SK-N-MC (cell line): ENCODE measurements at regions not wholly inside any gene's neighbourhood (a gene's known extent, or its start where the extent isn't known, plus 50 kb on each side); places are given as distances from the start of the nearest gene placed in this dataset.
"Not testable (repeated sequence)": the region's sequence is repeated elsewhere in the genome, so short reads cannot be mapped to it uniquely, and the experiment has no call there.

Source experiments
- DNase-seq: peaks from one replicate; pipeline ENCODE4 v3.0.0-alpha.2; 2011; ENCODE audit warnings: low read depth, low spot score
- H3K27ac ChIP-seq: fragments of 200-600 bp; sonication (generic); 2 replicates; pipeline ENCODE4 v1.5.1; 2016; ENCODE audit warnings: mixed run types
- H3K36me3 ChIP-seq: fragments of 200-600 bp; sonication (generic); 2 replicates; pipeline ENCODE4 v1.6.1; 2017; ENCODE audit warnings: antibody characterized with exemption, low read length, mixed read lengths; ENCODE audit not compliant: insufficient read depth
- H3K4me3 ChIP-seq: fragments of 200-600 bp; sonication (generic); 2 replicates; pipeline ENCODE4 v1.5.1; 2016
- H3K9ac ChIP-seq: fragments of 200-600 bp; sonication (generic); 2 replicates; pipeline ENCODE4 v1.8.0; 2017; ENCODE audit warnings: mixed run types, mixed read lengths; ENCODE audit not compliant: insufficient read length
- H3K9me3 ChIP-seq: fragments of 200-600 bp; sonication (generic); 2 replicates; pipeline ENCODE4 v1.6.1; 2017; ENCODE audit warnings: low read depth, mild to moderate bottlenecking, antibody characterized with exemption, low read length, moderate library complexity, mixed read lengths
- EZH2 ChIP-seq: fragments of 200-600 bp; sonication (generic); IDR thresholded peaks from one replicate; pipeline ENCODE4 v1.6.1; 2017; ENCODE audit warnings: antibody characterized with exemption
- FOXP2 ChIP-seq: optimal IDR thresholded peaks from 2 replicates; pipeline ENCODE3; 2011; ENCODE audit warnings: mild to moderate bottlenecking, moderate library complexity; ENCODE audit not compliant: insufficient read depth; ENCODE audit errors: extremely low read length, control extremely low read depth
- POLR2AphosphoS5 ChIP-seq: IDR thresholded peaks from 2 replicates; pipeline ENCODE4 v1.6.1; 2012; ENCODE audit warnings: mild to moderate bottlenecking, low read depth, low read length, borderline replicate concordance

GRCh38 chr10:31683682-31684081 lies 244.9 kb downstream of the ARHGAP12 start:
- Histone ChIP-seq H3K4me3 (no peak overlapping the region), H3K27ac (no peak overlapping the region), H3K9ac (no peak overlapping the region), H3K36me3 (no peaks in the 10 kb centered on the region), H3K9me3 (no peaks in the 10 kb centered on the region)
- DNase-seq, result no peak
- TF ChIP-seq POLR2AphosphoS5, result no peak
- TF ChIP-seq FOXP2, result no peak
- no peak for TF ChIP-seq EZH2

GRCh38 chr10:31679936-31680335 lies 248.7 kb downstream of the ARHGAP12 start:
- Histone ChIP-seq H3K27ac (no peak overlapping the region), H3K9me3 (no peaks in the 10 kb centered on the region), H3K4me3 (no peak overlapping the region), H3K9ac (no peak overlapping the region), H3K36me3 (no peaks in the 10 kb centered on the region)
- no peak for TF ChIP-seq EZH2
- TF ChIP-seq POLR2AphosphoS5, result no peak
- no peak for TF ChIP-seq FOXP2
- no peak for DNase-seq

- DNase-seq, result no peak
Observed at GRCh38 chr10:31678575-31679516, 249.8 kb downstream of the ARHGAP12 start.

GRCh38 chr10:31678139-31678536 lies 250.5 kb downstream of the ARHGAP12 start:
- no peak overlapping the region for H3K9ac ChIP-seq
- no peaks in the 10 kb centered on the region for H3K36me3 ChIP-seq
- no peaks in the 10 kb centered on the region for H3K9me3 ChIP-seq
- H3K27ac ChIP-seq, result no peak overlapping the region
- no peak for TF ChIP-seq FOXP2
- no peak for TF ChIP-seq POLR2AphosphoS5
- no peak for TF ChIP-seq EZH2
- H3K4me3 ChIP-seq, result no peak overlapping the region
- DNase-seq, result no peak

More at GRCh38 chr10:31678575-31679516, 249.8 kb downstream of the ARHGAP12 start:
- Histone ChIP-seq H3K27ac (no peak overlapping the region), H3K9me3 (no peaks in the 10 kb centered on the region), H3K36me3 (no peaks in the 10 kb centered on the region), H3K9ac (no peak overlapping the region), H3K4me3 (no peak overlapping the region)
- TF ChIP-seq POLR2AphosphoS5, result no peak
- no peak for TF ChIP-seq FOXP2
- no peak for TF ChIP-seq EZH2

- no peak overlapping the region for H3K9ac ChIP-seq
- no peak for DNase-seq
- H3K27ac ChIP-seq, result no peak overlapping the region
- H3K4me3 ChIP-seq, result no peak overlapping the region
- H3K36me3 ChIP-seq, result no peaks in the 10 kb centered on the region
- TF ChIP-seq EZH2 (no peak), POLR2AphosphoS5 (no peak), FOXP2 (no peak)
- H3K9me3 ChIP-seq, result no peaks in the 10 kb centered on the region
Observed at GRCh38 chr10:31677195-31678138, 251.2 kb downstream of the ARHGAP12 start.

GRCh38 chr10:31675726-31676125 lies 252.9 kb downstream of the ARHGAP12 start:
- no peak overlapping the region for H3K27ac ChIP-seq
- no peak for DNase-seq
- no peak overlapping the region for H3K9ac ChIP-seq
- H3K9me3 ChIP-seq, result no peaks in the 10 kb centered on the region
- H3K36me3 ChIP-seq, result no peaks in the 10 kb centered on the region
- no peak for TF ChIP-seq POLR2AphosphoS5
- TF ChIP-seq EZH2, result no peak
- no peak for TF ChIP-seq FOXP2
- no peak overlapping the region for H3K4me3 ChIP-seq

GRCh38 chr10:31669357-31669756 lies 259.3 kb downstream of the ARHGAP12 start:
- H3K27ac ChIP-seq, result no peak overlapping the region
- TF ChIP-seq EZH2 (no peak), FOXP2 (no peak), POLR2AphosphoS5 (peak; percentile 27; the same call in 1 of the 2 replicates)
- no peaks in the 10 kb centered on the region for H3K9me3 ChIP-seq
- no peak overlapping the region; the same call in 1 of the 2 replicates for H3K4me3 ChIP-seq
- H3K36me3 ChIP-seq, result no peaks in the 10 kb centered on the region
- DNase-seq, result peak; percentile 73
- no peak overlapping the region for H3K9ac ChIP-seq

GRCh38 chr10:31668326-31668725 lies 260.3 kb downstream of the ARHGAP12 start:
- TF ChIP-seq POLR2AphosphoS5, result no peak
- no peak for TF ChIP-seq EZH2
- TF ChIP-seq FOXP2, result no peak
- H3K36me3 ChIP-seq, result no peaks in the 10 kb centered on the region

GRCh38 chr10:31665764-31666279 lies 262.8 kb downstream of the ARHGAP12 start:
- H3K36me3 ChIP-seq, H3K9me3 ChIP-seq, H3K27ac ChIP-seq, DNase-seq, H3K9ac ChIP-seq, H3K4me3 ChIP-seq: not testable (repeated sequence)

More at GRCh38 chr10:31668326-31668725, 260.3 kb downstream of the ARHGAP12 start:
- Histone ChIP-seq H3K27ac (no peak overlapping the region), H3K9ac (no peak overlapping the region), H3K9me3 (no peaks in the 10 kb centered on the region), H3K4me3 (no peak overlapping the region)
- DNase-seq, result no peak
